Kidney (tissue), 13 donors: ENCODE measurements at regions not wholly inside any gene's neighbourhood (a gene's known extent, or its start where the extent isn't known, plus 50 kb on each side); places are given as distances from the start of the nearest gene placed in this dataset.
A peak's percentile ranks its signal among the peaks of the same experiment; 100 is the strongest.

ENCODE experiments used
- DNase-seq, 5 donors: peaks; one replicate each; pipeline ENCODE4 v3.0.0-alpha.2; 2013 to 2020
- FAIRE-seq: peaks from 2 replicates; lab custom pipeline; 2012; peaks lifted over from hg19 to GRCh38; lab: Jason Lieb, UNC
- H3K27ac ChIP-seq, 2 donors: one replicate each; pipeline ENCODE4 v1.7.0; 2013; ENCODE audit warnings: low read depth in 2 of 2, low read length in 2 of 2, inconsistent platforms in 1 of 2
- H3K27me3 ChIP-seq: one replicate; pipeline ENCODE4 v1.7.1; 2013; ENCODE audit warnings: low read length, inconsistent platforms; ENCODE audit not compliant: control insufficient read depth, insufficient read depth
- H3K36me3 ChIP-seq, 3 donors: one replicate each; pipeline versions ENCODE4 v1.7.0 to v1.7.1; 2013; ENCODE audit warnings: low read length in 3 of 3, control low read depth in 1 of 3, inconsistent platforms in 1 of 3; ENCODE audit not compliant: insufficient read depth in 3 of 3, control insufficient read depth in 2 of 3
- H3K4me1 ChIP-seq, 3 donors: one replicate each; pipeline versions ENCODE4 v1.7.0 to v1.7.1; 2013; ENCODE audit warnings: low read length in 3 of 3, inconsistent platforms in 1 of 3, low read depth in 1 of 3; ENCODE audit not compliant: control insufficient read depth in 2 of 3, insufficient read depth in 2 of 3
- H3K4me3 ChIP-seq, 3 donors: one replicate each; pipeline versions ENCODE4 v1.7.0 to v1.8.1; 2013; ENCODE audit warnings: low read length in 3 of 3, control low read depth in 1 of 3, inconsistent platforms in 1 of 3
- H3K9ac ChIP-seq, 3 donors: one replicate each; pipeline versions ENCODE4 v1.7.0 to v1.7.1; 2013; ENCODE audit warnings: low read length in 3 of 3, control low read depth in 1 of 3, inconsistent platforms in 1 of 3
- H3K9me3 ChIP-seq, 3 donors: one replicate each; pipeline versions ENCODE4 v1.7.0 to v1.7.1; 2013; ENCODE audit warnings: low read length in 3 of 3, control low read depth in 1 of 3, inconsistent platforms in 1 of 3; ENCODE audit not compliant: control insufficient read depth in 2 of 3, insufficient read depth in 1 of 3
- intact Hi-C: fragments of 100-400 bp; cut with DNase I; formaldehyde crosslinking; loops from one replicate; pipeline ENCODE4 v1.11.1; 2022
- TF ChIP-seq, protein P1 (sequence below): IDR thresholded peaks from 3 replicates; pipeline ENCODE4 v1.5.1; 2012; ENCODE audit warnings: mild to moderate bottlenecking, moderate library complexity, borderline replicate concordance; ENCODE audit not compliant: insufficient read depth; ENCODE audit errors: extremely low read depth
- donor health status: control.
- donor health status: control.
- donor health status: control.
- donor health status: control.
- donor health status: control.
- donor health status: DM: yes; HTN: yes; CAD: no.
- donor health status: Normal renal cell carcinoma (clear cell type).

DNA sequence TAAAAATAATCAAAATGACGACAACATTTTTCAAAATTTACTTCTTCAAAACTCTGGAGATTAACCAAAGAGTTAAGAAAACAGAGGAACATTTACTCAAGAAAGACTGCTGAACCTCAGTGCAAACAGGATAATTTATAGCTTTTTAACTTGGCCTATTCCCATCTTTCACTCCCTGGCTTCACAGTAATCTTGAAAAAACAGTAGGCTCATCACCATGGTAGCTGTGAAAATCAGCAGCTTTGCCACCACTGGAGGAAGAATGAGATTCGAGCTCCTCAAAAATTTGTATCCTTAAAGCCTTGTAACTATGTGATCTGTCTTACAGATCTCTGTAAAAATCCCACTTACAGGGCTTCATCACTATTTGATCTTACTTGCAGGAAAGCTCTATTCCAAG is 447.7 kb upstream of the CTSO start:
- Histone ChIP-seq H3K4me1 (no peaks in the 10 kb centered on the region), H3K9ac (no peak overlapping the region), H3K9me3 (peaks cover 0 to 8% (median 0%) of the 10 kb centered on the region in 3 donors), H3K27ac (no peak overlapping the region), H3K4me3 (no peak overlapping the region), H3K27me3 (no peaks in the 10 kb centered on the region), H3K36me3 (no peaks in the 10 kb centered on the region)
- no peak for FAIRE-seq
- TF ChIP-seq, protein P1, sequence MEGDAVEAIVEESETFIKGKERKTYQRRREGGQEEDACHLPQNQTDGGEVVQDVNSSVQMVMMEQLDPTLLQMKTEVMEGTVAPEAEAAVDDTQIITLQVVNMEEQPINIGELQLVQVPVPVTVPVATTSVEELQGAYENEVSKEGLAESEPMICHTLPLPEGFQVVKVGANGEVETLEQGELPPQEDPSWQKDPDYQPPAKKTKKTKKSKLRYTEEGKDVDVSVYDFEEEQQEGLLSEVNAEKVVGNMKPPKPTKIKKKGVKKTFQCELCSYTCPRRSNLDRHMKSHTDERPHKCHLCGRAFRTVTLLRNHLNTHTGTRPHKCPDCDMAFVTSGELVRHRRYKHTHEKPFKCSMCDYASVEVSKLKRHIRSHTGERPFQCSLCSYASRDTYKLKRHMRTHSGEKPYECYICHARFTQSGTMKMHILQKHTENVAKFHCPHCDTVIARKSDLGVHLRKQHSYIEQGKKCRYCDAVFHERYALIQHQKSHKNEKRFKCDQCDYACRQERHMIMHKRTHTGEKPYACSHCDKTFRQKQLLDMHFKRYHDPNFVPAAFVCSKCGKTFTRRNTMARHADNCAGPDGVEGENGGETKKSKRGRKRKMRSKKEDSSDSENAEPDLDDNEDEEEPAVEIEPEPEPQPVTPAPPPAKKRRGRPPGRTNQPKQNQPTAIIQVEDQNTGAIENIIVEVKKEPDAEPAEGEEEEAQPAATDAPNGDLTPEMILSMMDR, result no peak
- intact Hi-C loops, result no loop called here
- DNase-seq, result peak in 3 of 5 donors; percentile 11 to 43 (median 29)

DNA sequence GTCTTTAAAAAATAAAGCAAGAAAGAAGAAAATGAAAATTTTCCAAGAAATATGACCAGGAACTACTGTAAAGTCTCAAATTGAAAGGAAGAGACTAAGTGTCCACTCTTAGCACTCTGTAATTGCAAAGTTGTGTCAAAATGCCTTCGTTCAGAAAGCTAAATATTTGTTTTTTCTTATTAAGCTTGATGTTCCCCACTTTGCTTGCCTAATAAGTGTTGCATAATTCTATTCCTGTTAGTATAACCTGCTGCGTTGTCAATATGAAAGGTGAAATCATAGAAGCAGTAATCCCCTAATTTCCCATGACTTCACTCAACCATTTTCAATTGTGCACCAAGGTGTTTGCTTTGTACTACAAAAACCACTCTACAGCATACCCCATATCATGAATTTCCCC is 442.9 kb upstream of the CTSO start:
- FAIRE-seq (no peak), DNase-seq (no peak)
- H3K9me3 ChIP-seq, result no peaks in the 10 kb centered on the region
- TF ChIP-seq, protein P1, result no peak
- no peaks in the 10 kb centered on the region for H3K4me1 ChIP-seq
- H3K27me3 ChIP-seq, result no peaks in the 10 kb centered on the region
- H3K9ac ChIP-seq, result no peak overlapping the region
- no peaks in the 10 kb centered on the region for H3K36me3 ChIP-seq
- H3K4me3 ChIP-seq, result no peak overlapping the region
- intact Hi-C loops, result no loop called here
- no peak overlapping the region for H3K27ac ChIP-seq

DNA sequence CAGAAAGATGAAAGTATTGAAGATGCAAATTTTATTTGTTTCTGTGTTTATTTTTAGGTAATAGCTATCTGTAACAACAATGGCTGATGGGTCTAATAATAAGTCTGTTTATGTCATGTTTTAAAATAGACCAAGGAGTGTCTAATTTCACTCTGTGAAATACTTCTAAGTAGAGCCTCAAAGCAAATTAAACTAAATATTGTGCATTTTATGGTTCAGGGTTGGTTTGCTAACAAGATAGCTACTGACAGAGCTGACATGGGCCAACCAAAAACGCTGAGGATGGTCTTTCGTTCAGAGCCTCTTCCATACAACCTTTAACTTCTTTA is 437.6 kb upstream of the CTSO start:
- FAIRE-seq, result no peak
- H3K9me3 ChIP-seq, result no peaks in the 10 kb centered on the region
- H3K27ac ChIP-seq, result no peak overlapping the region
- TF ChIP-seq, protein P1, result no peak
- H3K27me3 ChIP-seq, result no peaks in the 10 kb centered on the region
- no peak for DNase-seq
- H3K9ac ChIP-seq, result no peak overlapping the region
- H3K4me3 ChIP-seq, result no peak overlapping the region
- no peaks in the 10 kb centered on the region for H3K36me3 ChIP-seq
- intact Hi-C loops, result no loop called here
- no peaks in the 10 kb centered on the region for H3K4me1 ChIP-seq

DNA sequence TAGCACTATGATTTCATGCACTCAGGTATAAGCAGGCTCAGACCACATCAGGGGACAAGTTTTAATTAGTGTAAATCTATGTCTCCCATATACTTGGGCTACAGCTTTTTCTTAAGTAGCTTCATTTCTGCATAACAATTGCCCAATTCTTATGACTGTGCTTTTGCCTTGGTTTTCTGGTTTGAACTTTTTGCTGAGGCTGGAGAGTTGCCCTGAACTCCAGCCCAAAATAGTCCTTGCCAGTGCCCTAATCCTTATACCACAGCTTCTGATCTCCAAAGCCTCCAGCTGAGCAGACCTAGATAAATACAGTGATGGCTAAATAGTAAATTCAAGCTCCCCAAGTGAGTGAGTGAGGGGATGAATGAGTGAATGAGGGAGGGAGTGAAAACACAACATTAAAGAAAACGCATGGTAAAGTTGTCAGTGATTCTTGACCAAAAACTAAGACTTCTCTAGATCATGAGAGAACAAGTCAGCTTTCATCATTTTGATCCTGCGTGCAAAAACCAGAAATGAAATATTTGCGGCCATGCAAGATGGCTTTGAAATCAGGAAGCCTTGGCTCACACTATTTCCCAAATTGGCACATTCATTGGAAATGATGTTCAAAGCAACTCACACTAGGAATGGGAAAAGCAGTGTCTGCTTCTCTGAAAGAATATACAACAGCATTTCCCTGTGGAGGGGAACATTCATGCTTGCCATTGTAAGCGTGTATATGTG is 437.1 kb upstream of the CTSO start:
- intact Hi-C loops, result no loop called here
- H3K9ac ChIP-seq, result no peak overlapping the region
- no peaks in the 10 kb centered on the region for H3K27me3 ChIP-seq
- H3K4me1 ChIP-seq, result no peaks in the 10 kb centered on the region
- H3K36me3 ChIP-seq, result no peaks in the 10 kb centered on the region
- H3K9me3 ChIP-seq, result no peaks in the 10 kb centered on the region
- no peak overlapping the region for H3K4me3 ChIP-seq
- H3K27ac ChIP-seq, result no peak overlapping the region
- TF ChIP-seq, protein P1, result no peak
- FAIRE-seq, result no peak
- DNase-seq, result no peak
